Naive B cell (primary cell): ENCODE measurements at regions not wholly inside any gene's neighbourhood (a gene's known extent, or its start where the extent isn't known, plus 50 kb on each side); places are given as distances from the start of the nearest gene placed in this dataset.

Source experiments
- ATAC-seq, 2 donors: fragments of 150-1000 bp; cut with Tn5 transposase; 2 replicates each; pipeline ENCODE4 v1.10.0; 2021; ENCODE audit warnings: low read depth in 2 of 2, mild to moderate bottlenecking in 2 of 2, moderate library complexity in 2 of 2
- DNase-seq: peaks from one replicate; pipeline ENCODE4 v3.0.0; 2022
- H3K27ac Mint-ChIP-seq, 6 donors: one replicate each; pipeline ENCODE4 v1.8.0; 2020 to 2022; ENCODE audit warnings: mild to moderate bottlenecking in 6 of 6, mixed read lengths in 6 of 6, moderate library complexity in 5 of 6, inconsistent platforms in 2 of 6
- H3K27me3 Mint-ChIP-seq, 3 donors: one replicate each; pipeline ENCODE4 v1.8.0; 2021 to 2022; ENCODE audit warnings: mixed read lengths in 3 of 3, mild to moderate bottlenecking in 1 of 3
- H3K36me3 Mint-ChIP-seq, 2 donors: one replicate each; pipeline ENCODE4 v1.8.0; 2020 to 2022; ENCODE audit warnings: mixed read lengths in 2 of 2, inconsistent platforms in 1 of 2, mild to moderate bottlenecking in 1 of 2
- H3K4me1 Mint-ChIP-seq, 3 donors: one replicate each; pipeline ENCODE4 v1.8.0; 2020 to 2022; ENCODE audit warnings: mixed read lengths in 3 of 3, inconsistent platforms in 1 of 3, mild to moderate bottlenecking in 1 of 3, moderate library complexity in 1 of 3
- H3K4me3 Mint-ChIP-seq, 8 donors: one replicate each; pipeline ENCODE4 v1.8.0; 2020 to 2022; ENCODE audit warnings: mild to moderate bottlenecking in 8 of 8, mixed read lengths in 8 of 8, moderate library complexity in 8 of 8, inconsistent platforms in 2 of 8
- H3K9me3 Mint-ChIP-seq, 7 donors: one replicate each; pipeline ENCODE4 v1.8.0; 2020 to 2022; ENCODE audit warnings: mixed read lengths in 7 of 7, mild to moderate bottlenecking in 5 of 7, inconsistent platforms in 2 of 7, moderate library complexity in 1 of 7

GRCh38 chr3:190217081-190217480 lies 96.4 kb upstream of the P3H2 start:
- Mint-ChIP-seq H3K9me3 (peaks cover 0 to 31% (median 6%) of the 10 kb centered on the region in 7 donors), H3K4me1 (no peaks in the 10 kb centered on the region), H3K27me3 (no peaks in the 10 kb centered on the region), H3K36me3 (no peaks in the 10 kb centered on the region), H3K27ac (no peak overlapping the region), H3K4me3 (no peak overlapping the region)
- DNase-seq (no peak), ATAC-seq (no peak)

GRCh38 chr3:190213727-190214126 lies 93.0 kb upstream of the P3H2 start:
- ATAC-seq: no peak
- no peak overlapping the region for H3K27ac Mint-ChIP-seq
- no peaks in the 10 kb centered on the region for H3K27me3 Mint-ChIP-seq
- DNase-seq: no peak
- H3K4me1 Mint-ChIP-seq: no peaks in the 10 kb centered on the region
- H3K9me3 Mint-ChIP-seq: peaks cover 0 to 23% (median 6%) of the 10 kb centered on the region in 7 donors
- no peaks in the 10 kb centered on the region for H3K36me3 Mint-ChIP-seq
- no peak overlapping the region for H3K4me3 Mint-ChIP-seq

- no peak for ATAC-seq
Observed at GRCh38 chr3:190210608-190211007, 89.9 kb upstream of the P3H2 start.

GRCh38 chr3:190209533-190209932 lies 88.8 kb upstream of the P3H2 start:
- Mint-ChIP-seq H3K4me3 (no peak overlapping the region), H3K36me3 (no peaks in the 10 kb centered on the region), H3K9me3 (peaks cover 0 to 16% (median 6%) of the 10 kb centered on the region in 7 donors), H3K27ac (no peak overlapping the region), H3K4me1 (no peaks in the 10 kb centered on the region), H3K27me3 (no peaks in the 10 kb centered on the region)
- ATAC-seq (no peak), DNase-seq (no peak)

More at GRCh38 chr3:190210608-190211007, 89.9 kb upstream of the P3H2 start:
- no peak for DNase-seq
- H3K9me3 Mint-ChIP-seq: peaks cover 0 to 16% (median 6%) of the 10 kb centered on the region in 7 donors
- no peak overlapping the region for H3K4me3 Mint-ChIP-seq
- H3K4me1 Mint-ChIP-seq: no peaks in the 10 kb centered on the region
- no peaks in the 10 kb centered on the region for H3K27me3 Mint-ChIP-seq
- no peak overlapping the region for H3K27ac Mint-ChIP-seq
- no peaks in the 10 kb centered on the region for H3K36me3 Mint-ChIP-seq

GRCh38 chr3:190208196-190208595 lies 87.5 kb upstream of the P3H2 start:
- H3K27me3 Mint-ChIP-seq: no peaks in the 10 kb centered on the region
- DNase-seq (no peak), ATAC-seq (no peak)
- H3K4me3 Mint-ChIP-seq: no peak overlapping the region
- no peaks in the 10 kb centered on the region for H3K4me1 Mint-ChIP-seq
- H3K27ac Mint-ChIP-seq: no peak overlapping the region
- H3K36me3 Mint-ChIP-seq: no peaks in the 10 kb centered on the region
- peaks cover 0 to 12% (median 3%) of the 10 kb centered on the region in 7 donors for H3K9me3 Mint-ChIP-seq

GRCh38 chr3:190205739-190206138 lies 85.0 kb upstream of the P3H2 start:
- H3K4me3 Mint-ChIP-seq: no peak overlapping the region
- H3K9me3 Mint-ChIP-seq: peaks cover 0 to 7% (median 0%) of the 10 kb centered on the region in 7 donors
- DNase-seq (no peak), ATAC-seq (no peak)
- peaks cover 0 to 5% (median 0%) of the 10 kb centered on the region in 3 donors for H3K27me3 Mint-ChIP-seq
- H3K36me3 Mint-ChIP-seq: no peaks in the 10 kb centered on the region
- peaks cover 0 to 4% (median 0%) of the 10 kb centered on the region in 3 donors for H3K4me1 Mint-ChIP-seq
- no peak overlapping the region for H3K27ac Mint-ChIP-seq

- no peak for ATAC-seq
- Mint-ChIP-seq H3K4me3 (no peak overlapping the region), H3K4me1 (peaks cover 0 to 4% (median 0%) of the 10 kb centered on the region in 3 donors), H3K9me3 (peaks cover 0 to 7% (median 0%) of the 10 kb centered on the region in 7 donors), H3K36me3 (no peaks in the 10 kb centered on the region), H3K27me3 (peaks cover 0 to 5% (median 0%) of the 10 kb centered on the region in 3 donors), H3K27ac (no peak overlapping the region)
- no peak for DNase-seq
Observed at GRCh38 chr3:190204200-190204599, 83.5 kb upstream of the P3H2 start.

- Mint-ChIP-seq H3K4me3 (no peak overlapping the region), H3K4me1 (peaks cover 0 to 4% (median 0%) of the 10 kb centered on the region in 3 donors), H3K9me3 (no peaks in the 10 kb centered on the region), H3K36me3 (no peaks in the 10 kb centered on the region), H3K27me3 (peaks cover 0 to 8% (median 1%) of the 10 kb centered on the region in 3 donors), H3K27ac (peak overlapping the region in 1 of 6 donors; percentile 71)
- no peak for ATAC-seq
- DNase-seq: no peak
Observed at GRCh38 chr3:190197346-190197763, 76.7 kb upstream of the P3H2 start.

GRCh38 chr3:190194506-190194905 lies 73.8 kb upstream of the P3H2 start:
- peaks cover 0 to 8% (median 0%) of the 10 kb centered on the region in 3 donors for H3K27me3 Mint-ChIP-seq
- H3K4me3 Mint-ChIP-seq: no peak overlapping the region

GRCh38 chr3:190193210-190193609 lies 72.5 kb upstream of the P3H2 start:
- ATAC-seq (no peak), DNase-seq (no peak)
- Mint-ChIP-seq H3K4me1 (no peaks in the 10 kb centered on the region), H3K36me3 (no peaks in the 10 kb centered on the region), H3K4me3 (no peak overlapping the region), H3K27me3 (peaks cover 0 to 8% (median 0%) of the 10 kb centered on the region in 3 donors), H3K27ac (no peak overlapping the region), H3K9me3 (no peaks in the 10 kb centered on the region)

More at GRCh38 chr3:190194506-190194905, 73.8 kb upstream of the P3H2 start:
- DNase-seq (no peak), ATAC-seq (no peak)
- H3K27ac Mint-ChIP-seq: no peak overlapping the region
- no peaks in the 10 kb centered on the region for H3K9me3 Mint-ChIP-seq
- H3K4me1 Mint-ChIP-seq: no peaks in the 10 kb centered on the region
- no peaks in the 10 kb centered on the region for H3K36me3 Mint-ChIP-seq

- H3K4me3 Mint-ChIP-seq: no peak overlapping the region
- H3K27me3 Mint-ChIP-seq: peaks cover 0 to 8% (median 0%) of the 10 kb centered on the region in 3 donors
- no peak for DNase-seq
- no peak for ATAC-seq
- H3K27ac Mint-ChIP-seq: no peak overlapping the region
- no peaks in the 10 kb centered on the region for H3K4me1 Mint-ChIP-seq
- H3K9me3 Mint-ChIP-seq: no peaks in the 10 kb centered on the region
- no peaks in the 10 kb centered on the region for H3K36me3 Mint-ChIP-seq
Observed at GRCh38 chr3:190192739-190193138, 72.0 kb upstream of the P3H2 start.

- DNase-seq: no peak
- Mint-ChIP-seq H3K4me1 (no peaks in the 10 kb centered on the region), H3K27ac (no peak overlapping the region), H3K9me3 (no peaks in the 10 kb centered on the region), H3K36me3 (no peaks in the 10 kb centered on the region), H3K4me3 (no peak overlapping the region), H3K27me3 (peaks cover 0 to 1% (median 0%) of the 10 kb centered on the region in 3 donors)
- ATAC-seq: no peak
Observed at GRCh38 chr3:190192087-190192486, 71.4 kb upstream of the P3H2 start.

- H3K27ac Mint-ChIP-seq: no peak overlapping the region
- no peaks in the 10 kb centered on the region for H3K4me1 Mint-ChIP-seq
- H3K4me3 Mint-ChIP-seq: no peak overlapping the region
- peaks cover 0 to 7% (median 0%) of the 10 kb centered on the region in 7 donors for H3K9me3 Mint-ChIP-seq
- no peak for ATAC-seq
- H3K36me3 Mint-ChIP-seq: no peaks in the 10 kb centered on the region
- no peaks in the 10 kb centered on the region for H3K27me3 Mint-ChIP-seq
- DNase-seq: no peak
Observed at GRCh38 chr3:190188197-190188596, 67.5 kb upstream of the P3H2 start.

GRCh38 chr3:190183121-190183520 lies 62.4 kb upstream of the P3H2 start:
- H3K36me3 Mint-ChIP-seq: no peaks in the 10 kb centered on the region
- ATAC-seq (no peak), DNase-seq (no peak)
- no peaks in the 10 kb centered on the region for H3K27me3 Mint-ChIP-seq
- H3K9me3 Mint-ChIP-seq: peaks cover 0 to 7% (median 0%) of the 10 kb centered on the region in 7 donors
- H3K27ac Mint-ChIP-seq: peak overlapping the region in 1 of 6 donors; percentile 40
- H3K4me3 Mint-ChIP-seq: no peak overlapping the region
- H3K4me1 Mint-ChIP-seq: no peaks in the 10 kb centered on the region
